ENCODE measurements at regions not wholly inside any gene's neighbourhood (a gene's known extent, or its start where the extent isn't known, plus 50 kb on each side); places are given as distances from the start of the nearest gene placed in this dataset.

DNA sequence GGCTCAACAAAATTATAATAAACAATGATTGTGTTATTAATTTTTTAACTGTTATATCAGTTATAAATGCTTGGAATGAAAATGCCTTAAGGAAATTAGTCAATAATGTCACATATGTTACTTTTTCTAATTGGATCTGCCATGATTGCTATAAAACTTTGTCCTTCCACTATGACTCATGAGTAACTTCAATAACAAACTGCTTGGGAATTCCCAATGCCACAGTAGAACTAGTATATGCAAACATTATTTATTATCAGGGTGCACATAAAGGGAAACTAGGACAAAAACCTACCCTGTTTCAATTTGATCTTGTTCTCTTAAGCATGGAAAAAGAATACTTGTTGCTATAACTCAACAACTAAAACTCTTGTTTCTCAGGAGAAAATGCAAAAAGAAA lies 59.1 kb upstream of the PDC start:
- H3K4me3 ChIP-seq, result no peak overlapping the region
- no peaks in the 10 kb centered on the region for H3K9me3 ChIP-seq
- H3K4me1 ChIP-seq, result no peaks in the 10 kb centered on the region
- no peak for DNase-seq
- H3K36me3 ChIP-seq, result no peaks in the 10 kb centered on the region
- no peaks in the 10 kb centered on the region for H3K27me3 ChIP-seq
- TF ChIP-seq, protein P1, sequence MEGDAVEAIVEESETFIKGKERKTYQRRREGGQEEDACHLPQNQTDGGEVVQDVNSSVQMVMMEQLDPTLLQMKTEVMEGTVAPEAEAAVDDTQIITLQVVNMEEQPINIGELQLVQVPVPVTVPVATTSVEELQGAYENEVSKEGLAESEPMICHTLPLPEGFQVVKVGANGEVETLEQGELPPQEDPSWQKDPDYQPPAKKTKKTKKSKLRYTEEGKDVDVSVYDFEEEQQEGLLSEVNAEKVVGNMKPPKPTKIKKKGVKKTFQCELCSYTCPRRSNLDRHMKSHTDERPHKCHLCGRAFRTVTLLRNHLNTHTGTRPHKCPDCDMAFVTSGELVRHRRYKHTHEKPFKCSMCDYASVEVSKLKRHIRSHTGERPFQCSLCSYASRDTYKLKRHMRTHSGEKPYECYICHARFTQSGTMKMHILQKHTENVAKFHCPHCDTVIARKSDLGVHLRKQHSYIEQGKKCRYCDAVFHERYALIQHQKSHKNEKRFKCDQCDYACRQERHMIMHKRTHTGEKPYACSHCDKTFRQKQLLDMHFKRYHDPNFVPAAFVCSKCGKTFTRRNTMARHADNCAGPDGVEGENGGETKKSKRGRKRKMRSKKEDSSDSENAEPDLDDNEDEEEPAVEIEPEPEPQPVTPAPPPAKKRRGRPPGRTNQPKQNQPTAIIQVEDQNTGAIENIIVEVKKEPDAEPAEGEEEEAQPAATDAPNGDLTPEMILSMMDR (IDR thresholded peaks at IDR 0.05), result no peak
- no peak for TF ChIP-seq POLR2A (IDR thresholded peaks at IDR 0.05)
- intact Hi-C loops (cut with DNase I; ENCODE audit: low total_unique reads), result no loop called here
- no peak overlapping the region for H3K27ac ChIP-seq

DNA sequence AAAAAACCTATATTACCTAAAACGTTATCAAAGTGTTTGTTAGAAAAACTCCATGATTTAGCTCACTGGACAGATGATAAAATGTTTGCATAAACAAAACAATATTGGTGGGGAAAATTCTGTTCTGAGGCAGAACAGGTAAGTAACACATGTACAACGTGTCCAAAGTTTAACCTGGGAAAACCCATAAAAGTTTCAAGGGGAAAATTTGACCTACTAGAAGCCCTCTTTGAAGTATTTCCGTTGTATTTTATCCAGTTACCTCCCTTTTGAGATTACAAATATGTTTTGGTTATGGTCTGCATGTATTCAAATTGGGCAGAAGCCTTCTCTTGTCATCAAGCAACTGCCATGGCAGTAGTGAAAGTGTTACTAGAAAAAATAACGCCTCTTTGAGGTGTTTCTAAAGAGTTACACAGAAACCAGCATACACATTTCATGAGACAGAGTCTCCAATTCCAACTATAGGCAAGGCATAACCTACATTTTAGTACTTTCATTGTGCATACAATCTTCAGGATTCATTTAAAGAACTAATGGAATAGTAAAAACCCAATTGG lies 58.0 kb upstream of the PDC start:
- intact Hi-C loops (cut with DNase I; ENCODE audit: low total_unique reads), result no loop called here
- H3K36me3 ChIP-seq, result no peaks in the 10 kb centered on the region
- TF ChIP-seq, protein P1 (IDR thresholded peaks at IDR 0.05), result no peak
- TF ChIP-seq POLR2A (IDR thresholded peaks at IDR 0.05), result no peak
- no peaks in the 10 kb centered on the region for H3K27me3 ChIP-seq
- no peaks in the 10 kb centered on the region for H3K9me3 ChIP-seq
- H3K4me3 ChIP-seq, result no peak overlapping the region
- H3K27ac ChIP-seq, result no peak overlapping the region
- no peaks in the 10 kb centered on the region for H3K4me1 ChIP-seq
- DNase-seq, result no peak

DNA sequence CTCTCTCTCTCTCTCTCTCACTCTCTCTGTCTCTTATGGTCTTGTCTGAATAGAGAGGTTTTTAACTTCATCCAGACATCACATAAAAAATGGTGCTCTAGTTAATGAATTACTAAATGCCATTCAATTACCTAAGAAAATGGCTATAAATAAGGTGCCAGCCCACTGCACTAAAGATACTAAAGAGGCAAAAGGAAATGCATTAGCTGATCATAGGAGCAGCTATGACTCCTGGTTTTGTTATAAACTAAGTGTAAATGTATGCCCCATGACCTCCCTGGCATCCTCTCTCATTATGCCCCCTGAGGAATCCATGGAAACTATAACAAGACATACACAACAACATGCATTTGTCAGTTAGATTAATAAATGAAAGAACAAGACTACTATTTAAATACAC lies 57.5 kb upstream of the PDC start:
- no peaks in the 10 kb centered on the region for H3K36me3 ChIP-seq
- no peaks in the 10 kb centered on the region for H3K27me3 ChIP-seq
- H3K4me1 ChIP-seq, result no peaks in the 10 kb centered on the region
- H3K27ac ChIP-seq, result no peak overlapping the region
- no peaks in the 10 kb centered on the region for H3K9me3 ChIP-seq
- intact Hi-C loops (cut with DNase I; ENCODE audit: low total_unique reads), result no loop called here
- no peak for TF ChIP-seq POLR2A (IDR thresholded peaks at IDR 0.05)
- TF ChIP-seq, protein P1 (IDR thresholded peaks at IDR 0.05), result no peak
- no peak for DNase-seq
- H3K4me3 ChIP-seq, result no peak overlapping the region

DNA sequence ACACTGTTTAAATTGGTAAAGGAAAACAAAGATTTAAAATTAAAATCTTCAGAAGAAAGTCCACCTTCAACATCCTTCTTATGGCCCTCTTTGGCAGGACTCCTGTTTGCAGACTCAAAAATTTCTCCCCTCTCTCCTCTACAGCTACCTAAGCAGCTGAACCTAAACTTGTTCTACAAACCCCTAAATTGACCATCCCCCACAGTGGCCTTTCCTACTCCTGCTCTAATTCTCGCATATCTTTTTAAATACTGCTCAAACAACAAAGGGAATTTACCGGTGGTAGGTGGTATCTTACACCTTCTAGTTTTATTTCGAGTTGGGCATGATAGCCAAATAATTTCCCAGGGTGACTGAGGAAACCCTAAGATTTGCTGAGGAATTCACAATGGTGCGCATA lies 53.5 kb upstream of the PDC start:
- TF ChIP-seq POLR2A (IDR thresholded peaks at IDR 0.05), result no peak
- Histone ChIP-seq H3K27ac (no peak overlapping the region), H3K27me3 (no peaks in the 10 kb centered on the region), H3K4me1 (no peaks in the 10 kb centered on the region), H3K4me3 (no peak overlapping the region), H3K9me3 (no peaks in the 10 kb centered on the region), H3K36me3 (no peaks in the 10 kb centered on the region)
- intact Hi-C loops (cut with DNase I; ENCODE audit: low total_unique reads), result no loop called here
- no peak for DNase-seq

DNA sequence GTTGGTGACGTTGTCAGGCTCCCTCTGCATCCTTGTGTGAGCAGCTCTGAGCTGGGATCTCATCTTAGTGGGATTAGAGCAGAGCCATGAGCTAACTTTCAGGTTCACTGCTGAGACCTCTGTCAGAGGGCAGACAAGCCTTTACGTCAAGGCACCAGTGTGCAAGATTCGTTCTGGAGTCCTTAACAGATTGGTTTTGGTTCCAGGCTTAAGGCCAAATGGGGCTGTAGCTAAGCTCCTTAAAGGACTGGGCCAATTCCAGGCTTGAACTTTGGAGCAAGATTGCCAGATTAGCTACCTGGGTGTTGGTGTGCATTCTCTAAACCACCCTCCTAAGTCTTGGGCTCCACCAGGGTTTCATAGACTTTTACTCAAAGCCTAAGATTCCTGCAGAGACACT lies 52.6 kb upstream of the PDC start:
- Histone ChIP-seq H3K36me3 (no peaks in the 10 kb centered on the region), H3K27me3 (no peaks in the 10 kb centered on the region), H3K9me3 (no peaks in the 10 kb centered on the region), H3K4me1 (no peaks in the 10 kb centered on the region), H3K4me3 (no peak overlapping the region), H3K27ac (no peak overlapping the region)
- TF ChIP-seq POLR2A (IDR thresholded peaks at IDR 0.05), result no peak
- TF ChIP-seq, protein P1 (IDR thresholded peaks at IDR 0.05), result no peak
- intact Hi-C loops (cut with DNase I; ENCODE audit: low total_unique reads), result no loop called here
- DNase-seq, result no peak

All from uterus (tissue), 3 donors.